Activated T-cell treated with anti-CD3 and anti-CD28 coated beads for 24 hours (primary cell): ENCODE measurements at regions not wholly inside any gene's neighbourhood (a gene's known extent, or its start where the extent isn't known, plus 50 kb on each side); places are given as distances from the start of the nearest gene placed in this dataset.

Source experiments
- DNase-seq: peaks from one replicate; pipeline ENCODE4 v3.0.0-alpha.2; 2020; ENCODE audit warnings: low read depth

DNA sequence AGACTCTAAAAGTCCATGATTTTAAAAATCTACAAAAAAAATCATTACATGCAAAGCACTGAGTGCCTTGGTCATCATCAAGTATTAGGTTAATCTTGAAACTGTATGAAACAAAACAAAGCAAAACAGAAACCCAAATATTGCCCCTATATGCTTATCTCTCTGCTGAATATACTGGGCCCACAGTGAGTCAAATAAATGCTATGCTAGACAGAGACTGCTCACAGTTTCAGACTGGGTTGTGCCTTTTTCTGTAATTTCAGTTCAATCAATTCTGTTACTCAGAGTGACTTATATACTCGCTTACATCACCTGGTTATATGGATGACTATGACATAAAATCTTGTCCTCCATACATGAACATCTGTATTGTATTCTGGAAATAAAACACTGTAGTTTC, 257.1 kb upstream of the ACTRT1 start:
- DNase-seq: no peak

DNA sequence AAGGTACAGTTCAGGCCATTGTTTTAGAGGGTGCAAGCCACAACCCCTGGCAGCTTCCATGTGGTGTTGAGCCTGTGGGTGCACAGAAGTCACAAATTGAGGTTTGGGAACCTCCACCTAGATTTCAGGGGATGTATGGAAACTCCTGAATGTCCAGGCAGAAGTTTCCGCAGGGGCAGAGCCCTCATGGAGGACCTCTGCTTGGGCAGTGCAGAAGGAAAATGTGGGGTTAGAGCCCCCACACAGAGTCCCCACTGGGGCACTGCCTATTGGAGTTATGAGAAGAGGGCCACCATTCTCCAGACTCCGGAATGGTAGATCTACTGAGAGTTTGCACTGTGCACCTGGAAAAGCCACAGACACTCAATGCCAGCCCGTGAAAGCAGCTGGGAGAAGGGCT, 242.0 kb upstream of the ACTRT1 start:
- no peak for DNase-seq

DNA sequence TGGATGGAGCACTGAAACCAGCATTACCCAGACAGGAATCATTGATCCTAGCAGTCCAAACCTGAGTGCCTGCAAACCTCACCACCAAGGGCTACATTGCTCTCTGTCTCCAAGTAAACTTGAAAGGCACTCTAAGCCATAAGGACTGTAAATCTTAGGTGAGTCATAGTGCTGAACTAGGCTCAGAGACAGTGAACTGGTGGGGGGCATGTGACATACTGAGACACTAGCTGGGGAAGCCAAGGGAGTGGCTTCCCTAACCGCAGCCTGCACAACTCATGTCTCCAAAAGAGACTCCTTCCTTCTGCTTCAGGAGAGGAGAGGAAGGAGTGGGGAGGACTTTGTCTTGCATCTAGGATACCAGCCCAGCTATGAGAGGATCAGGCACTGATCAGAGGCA, 235.5 kb upstream of the ACTRT1 start:
- DNase-seq: no peak

DNA sequence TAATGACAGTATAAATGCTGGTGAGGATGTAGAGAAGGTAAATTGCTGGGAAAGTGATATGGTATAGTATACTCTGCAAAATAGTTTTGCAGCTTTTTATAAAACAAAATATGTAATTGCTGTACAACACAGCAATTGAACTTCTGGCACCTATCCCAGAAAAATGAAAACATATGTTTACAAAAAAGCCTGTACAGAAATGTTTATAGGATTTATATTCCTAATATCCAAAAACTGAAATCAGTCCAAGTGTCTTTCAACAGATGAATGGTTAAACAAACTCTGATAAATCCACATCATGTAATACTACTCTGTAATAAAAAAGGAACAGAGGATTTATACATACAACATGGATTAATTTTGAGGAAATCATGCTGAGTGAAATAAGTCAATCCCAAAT, 198.4 kb upstream of the ACTRT1 start:
- no peak for DNase-seq

DNA sequence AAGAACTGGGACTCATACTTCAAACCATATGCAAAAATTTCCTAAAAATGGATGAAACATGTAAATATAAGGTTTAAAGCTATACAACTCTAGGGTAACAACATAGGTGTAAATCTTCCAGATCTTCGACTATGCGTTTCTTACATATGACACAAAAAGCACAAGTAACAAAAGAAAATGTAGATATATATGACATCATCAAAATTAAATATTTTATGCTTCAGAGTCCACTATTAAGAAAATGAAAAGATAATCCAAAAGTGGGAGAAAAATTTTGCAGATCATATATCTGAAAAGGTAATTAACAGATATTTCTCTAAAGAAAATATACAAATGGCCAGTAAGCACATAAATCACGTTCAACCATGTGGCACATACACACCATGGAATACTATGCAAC, 164.2 kb upstream of the ACTRT1 start:
- no peak for DNase-seq

DNA sequence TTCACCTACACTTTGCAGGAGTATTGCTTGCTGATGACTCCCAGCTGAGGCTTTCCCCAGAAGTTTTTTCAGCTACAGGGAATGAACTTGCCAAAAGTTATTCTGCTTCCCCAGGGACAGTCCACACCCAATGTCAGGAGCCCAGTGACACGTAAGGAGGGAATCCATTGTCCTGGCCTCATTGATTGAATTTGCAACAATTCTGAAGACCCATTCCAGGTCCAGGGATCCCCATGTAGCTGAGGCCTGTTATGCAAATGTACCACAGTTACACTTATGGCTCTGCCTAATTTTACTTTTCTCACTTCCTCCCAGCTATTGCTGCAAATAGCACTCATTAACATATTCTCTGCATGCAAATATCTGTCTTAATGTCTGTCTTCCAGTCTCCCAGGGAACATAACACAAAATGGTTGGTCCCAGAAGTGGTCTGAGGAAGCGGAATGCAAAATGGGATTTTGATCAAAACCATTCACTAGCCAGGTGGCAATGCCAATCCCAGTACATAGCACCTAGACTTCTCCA, 113.7 kb upstream of the ACTRT1 start:
- DNase-seq: no peak

DNA sequence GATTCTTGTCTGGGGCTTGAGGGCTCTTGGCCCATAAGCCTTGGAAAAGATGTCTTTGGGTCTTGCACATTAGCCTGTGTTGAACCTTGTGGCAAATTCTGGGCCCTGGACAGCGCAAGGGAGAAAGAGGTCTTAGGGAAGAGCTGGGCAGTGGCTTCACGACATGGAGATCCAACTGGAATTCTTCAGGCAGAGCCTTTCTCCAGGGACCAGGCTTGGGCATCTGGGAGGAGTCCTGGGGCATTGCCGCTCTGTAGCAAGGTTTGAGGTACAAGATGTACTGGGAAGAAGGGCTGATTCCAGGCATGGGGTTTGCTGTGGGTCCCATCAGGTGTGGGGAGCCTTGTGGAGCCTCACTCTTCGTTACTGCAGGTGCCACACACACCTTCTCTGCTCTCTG, 104.0 kb upstream of the ACTRT1 start:
- no peak for DNase-seq

DNA sequence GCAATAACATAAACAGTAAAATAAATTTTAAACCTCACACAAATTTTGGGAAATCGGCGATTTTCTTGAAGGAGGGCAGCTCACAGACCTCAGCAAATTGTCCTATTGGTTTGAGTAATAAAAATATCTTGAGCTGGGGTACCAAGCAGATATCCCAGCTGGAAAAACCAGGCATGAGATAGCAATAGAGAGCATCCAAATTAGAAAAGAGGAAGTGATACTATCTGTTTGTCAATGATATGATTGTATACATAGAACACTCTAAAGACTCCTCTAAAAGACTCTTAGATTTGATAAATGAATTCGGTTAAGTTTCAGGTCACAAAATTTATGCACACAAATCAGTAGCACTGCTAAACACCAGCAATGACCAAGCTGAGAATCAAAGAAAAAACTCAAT, 90.5 kb upstream of the ACTRT1 start:
- DNase-seq: no peak

DNA sequence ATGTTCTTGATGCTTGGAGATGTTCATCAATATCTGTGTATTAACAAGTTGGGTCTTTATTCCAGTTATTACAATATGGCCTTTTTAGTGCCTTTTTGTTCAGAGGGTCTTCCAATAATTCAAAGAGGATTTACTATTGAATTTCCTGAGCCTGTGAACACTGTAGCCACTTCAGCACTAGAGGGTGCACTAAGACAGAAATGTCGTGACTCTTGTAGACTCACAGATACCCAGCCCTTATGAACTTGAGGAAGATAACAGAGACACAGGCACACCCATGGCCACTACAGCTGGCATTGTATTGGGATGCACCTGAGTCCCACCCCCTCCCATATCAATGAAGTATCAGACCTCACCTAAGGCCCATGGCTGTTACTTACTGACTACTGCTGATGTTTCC, 54.4 kb upstream of the ACTRT1 start:
- DNase-seq: no peak

DNA sequence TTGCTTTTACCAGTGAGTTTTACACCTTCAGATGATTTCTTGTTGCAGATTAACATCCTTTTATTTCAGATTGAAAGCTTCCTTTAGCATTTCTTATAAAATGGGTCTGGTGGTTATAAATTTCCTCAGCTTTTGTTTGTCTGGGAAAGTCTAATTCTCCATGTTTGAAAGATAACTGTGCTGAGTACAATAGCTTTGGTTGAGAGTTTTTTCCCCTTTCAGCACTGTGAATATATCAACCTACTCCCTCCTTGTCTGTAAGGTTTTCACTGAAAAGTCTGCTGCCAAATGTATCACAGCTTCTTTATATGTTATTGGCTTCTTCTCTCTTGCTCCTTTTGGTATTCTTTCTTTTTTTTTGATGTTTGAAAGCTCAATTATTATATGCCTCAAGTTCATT, 53.5 kb upstream of the ACTRT1 start:
- DNase-seq: no peak
